Osteocyte (in vitro differentiated cells): ENCODE measurements at regions not wholly inside any gene's neighbourhood (a gene's known extent, or its start where the extent isn't known, plus 50 kb on each side); places are given as distances from the start of the nearest gene placed in this dataset.
"Not testable (repeated sequence)": the region's sequence is repeated elsewhere in the genome, so short reads cannot be mapped to it uniquely, and the experiment has no call there.

Source experiments
- DNase-seq: peaks from one replicate; pipeline ENCODE4 v3.0.0; 2021; ENCODE audit warnings: mixed read lengths; ENCODE audit not compliant: unreplicated experiment; ENCODE audit errors: extremely low spot score
- H3K27ac Mint-ChIP-seq: one replicate; pipeline ENCODE4 v1.8.0; 2021; ENCODE audit warnings: mild to moderate bottlenecking, mixed read lengths; ENCODE audit not compliant: unreplicated experiment
- H3K27me3 Mint-ChIP-seq: one replicate; pipeline ENCODE4 v1.8.0; 2021; ENCODE audit warnings: mixed read lengths; ENCODE audit not compliant: unreplicated experiment
- H3K36me3 Mint-ChIP-seq: one replicate; pipeline ENCODE4 v1.8.0; 2021; ENCODE audit warnings: mixed read lengths; ENCODE audit not compliant: unreplicated experiment
- H3K4me1 Mint-ChIP-seq: one replicate; pipeline ENCODE4 v1.8.0; 2021; ENCODE audit warnings: mixed read lengths; ENCODE audit not compliant: unreplicated experiment
- H3K4me3 Mint-ChIP-seq: one replicate; pipeline ENCODE4 v1.8.0; 2021; ENCODE audit warnings: mild to moderate bottlenecking, moderate library complexity, mixed read lengths; ENCODE audit not compliant: unreplicated experiment
- H3K9me3 Mint-ChIP-seq: one replicate; pipeline ENCODE4 v1.8.0; 2021; ENCODE audit warnings: mixed read lengths; ENCODE audit not compliant: unreplicated experiment
- TF ChIP-seq, protein P1 (sequence below): fragments of 200-600 bp; sonication (generic); IDR thresholded peaks from 2 replicates; pipeline ENCODE4 v1.5.0; 2021; ENCODE audit warnings: antibody characterized with exemption, mild to moderate bottlenecking, moderate library complexity

DNA sequence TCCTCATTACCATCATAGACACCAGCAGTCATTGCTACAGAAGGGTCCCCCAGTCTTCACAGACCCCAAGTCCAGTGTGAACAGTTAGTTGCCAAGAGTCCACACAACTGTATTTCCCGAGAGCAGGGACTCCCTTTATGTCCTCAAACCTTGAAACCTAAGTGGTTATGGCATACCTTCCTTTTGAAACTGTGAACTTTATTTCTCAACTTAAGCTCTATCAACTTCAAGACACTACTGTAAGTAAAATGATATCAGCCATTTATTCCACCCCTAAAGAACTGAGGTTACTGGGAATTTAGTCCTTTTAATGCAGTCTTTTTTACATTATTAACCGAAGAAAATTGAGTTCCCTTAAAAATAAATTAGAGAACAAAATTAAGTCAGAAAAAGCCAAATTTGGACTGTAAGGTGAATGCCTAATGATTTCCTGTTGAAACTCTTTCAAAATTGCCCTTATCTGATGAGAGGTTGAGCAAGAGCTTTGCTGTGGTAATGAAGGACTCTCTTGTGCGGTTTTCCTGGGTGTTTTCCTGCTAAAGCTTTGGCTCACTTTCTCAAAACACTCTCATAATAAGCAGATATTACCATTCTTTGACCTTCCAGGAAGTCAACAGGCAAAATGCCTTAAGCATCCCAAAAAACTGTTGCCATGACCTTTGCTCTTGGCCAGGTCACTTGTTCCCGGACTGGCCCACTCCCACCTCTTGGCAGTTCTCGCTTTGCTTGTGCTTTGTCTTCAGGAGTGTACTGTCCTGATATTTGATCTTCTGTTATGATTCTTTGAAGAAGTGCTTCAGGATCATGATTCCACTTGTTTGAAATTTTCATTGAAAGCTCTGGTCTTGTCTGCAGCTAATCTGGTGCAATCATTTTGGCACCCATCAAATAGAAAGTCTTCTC lies 765.4 kb upstream of the ANO3 start:
- TF ChIP-seq, protein P1, sequence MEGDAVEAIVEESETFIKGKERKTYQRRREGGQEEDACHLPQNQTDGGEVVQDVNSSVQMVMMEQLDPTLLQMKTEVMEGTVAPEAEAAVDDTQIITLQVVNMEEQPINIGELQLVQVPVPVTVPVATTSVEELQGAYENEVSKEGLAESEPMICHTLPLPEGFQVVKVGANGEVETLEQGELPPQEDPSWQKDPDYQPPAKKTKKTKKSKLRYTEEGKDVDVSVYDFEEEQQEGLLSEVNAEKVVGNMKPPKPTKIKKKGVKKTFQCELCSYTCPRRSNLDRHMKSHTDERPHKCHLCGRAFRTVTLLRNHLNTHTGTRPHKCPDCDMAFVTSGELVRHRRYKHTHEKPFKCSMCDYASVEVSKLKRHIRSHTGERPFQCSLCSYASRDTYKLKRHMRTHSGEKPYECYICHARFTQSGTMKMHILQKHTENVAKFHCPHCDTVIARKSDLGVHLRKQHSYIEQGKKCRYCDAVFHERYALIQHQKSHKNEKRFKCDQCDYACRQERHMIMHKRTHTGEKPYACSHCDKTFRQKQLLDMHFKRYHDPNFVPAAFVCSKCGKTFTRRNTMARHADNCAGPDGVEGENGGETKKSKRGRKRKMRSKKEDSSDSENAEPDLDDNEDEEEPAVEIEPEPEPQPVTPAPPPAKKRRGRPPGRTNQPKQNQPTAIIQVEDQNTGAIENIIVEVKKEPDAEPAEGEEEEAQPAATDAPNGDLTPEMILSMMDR: no peak
- Mint-ChIP-seq H3K36me3 (no peaks in the 10 kb centered on the region), H3K4me3 (no peak overlapping the region), H3K27ac (no peak overlapping the region), H3K27me3 (no peaks in the 10 kb centered on the region), H3K9me3 (no peaks in the 10 kb centered on the region), H3K4me1 (no peaks in the 10 kb centered on the region)
- DNase-seq: no peak

DNA sequence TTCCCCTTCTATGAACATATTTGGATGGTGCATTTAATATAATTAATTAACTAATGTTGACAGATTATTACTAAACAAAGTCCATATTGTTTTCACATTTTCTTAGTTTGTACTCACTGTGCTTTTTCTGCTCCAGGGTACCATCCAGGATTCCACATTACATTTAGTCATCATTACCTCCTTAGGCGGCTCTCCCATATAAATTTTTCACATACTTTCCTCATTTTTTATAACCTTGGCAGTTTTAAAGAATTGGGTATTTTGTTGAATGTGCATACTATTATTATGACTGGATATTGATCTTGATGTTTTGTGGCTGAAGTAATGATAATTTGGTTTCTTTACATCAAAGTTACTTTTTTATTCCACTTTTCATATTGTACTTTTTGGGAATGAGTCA lies 755.6 kb upstream of the ANO3 start:
- H3K27me3 Mint-ChIP-seq: no peaks in the 10 kb centered on the region
- no peak overlapping the region for H3K27ac Mint-ChIP-seq
- H3K9me3 Mint-ChIP-seq: no peaks in the 10 kb centered on the region
- H3K4me1 Mint-ChIP-seq: peaks cover 4% of the 10 kb centered on the region
- DNase-seq: no peak
- no peak overlapping the region for H3K4me3 Mint-ChIP-seq
- TF ChIP-seq, protein P1: no peak
- no peaks in the 10 kb centered on the region for H3K36me3 Mint-ChIP-seq

DNA sequence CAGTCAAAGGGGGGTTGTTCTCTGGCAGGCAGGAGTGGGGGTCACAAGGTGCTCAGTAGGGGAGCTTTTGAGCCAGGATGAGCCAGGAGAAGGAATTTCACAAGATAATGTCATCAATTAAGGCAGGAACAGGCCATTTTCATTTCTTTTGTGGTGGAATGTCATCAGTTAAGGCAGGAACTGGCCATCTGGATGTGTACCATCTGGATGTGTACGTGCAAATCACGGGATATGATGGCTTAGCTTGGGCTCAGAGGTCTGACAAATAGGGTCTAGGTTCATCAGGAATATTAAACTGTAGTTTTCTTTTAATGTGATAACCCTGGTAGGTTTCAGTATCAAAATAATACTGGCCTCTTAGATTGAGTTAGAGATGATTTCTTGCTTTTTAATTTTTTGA lies 752.4 kb upstream of the ANO3 start:
- not testable (repeated sequence) for H3K27ac Mint-ChIP-seq, H3K4me1 Mint-ChIP-seq, DNase-seq, H3K27me3 Mint-ChIP-seq, H3K4me3 Mint-ChIP-seq, H3K9me3 Mint-ChIP-seq, H3K36me3 Mint-ChIP-seq

DNA sequence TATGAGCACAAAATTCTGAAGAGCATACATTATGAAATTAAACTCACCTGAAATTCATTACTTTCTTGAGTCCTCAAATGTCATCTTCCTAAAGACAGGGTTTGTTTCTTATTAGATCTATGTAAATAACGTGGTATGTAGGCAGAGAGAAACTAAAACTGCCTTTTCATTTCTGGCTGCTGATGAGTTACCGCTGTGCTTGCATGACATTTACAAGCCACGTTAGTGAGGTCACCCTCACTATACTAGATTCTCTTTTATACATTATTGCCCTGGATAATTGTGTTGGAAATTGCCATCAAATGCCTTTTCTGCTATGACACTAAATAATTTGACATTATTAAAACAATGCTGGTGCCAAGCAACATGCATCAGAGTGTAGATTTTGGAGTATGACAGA lies 748.3 kb upstream of the ANO3 start:
- no peak for DNase-seq
- Mint-ChIP-seq H3K27ac (no peak overlapping the region), H3K36me3 (no peaks in the 10 kb centered on the region), H3K27me3 (no peaks in the 10 kb centered on the region), H3K4me1 (no peaks in the 10 kb centered on the region), H3K4me3 (no peak overlapping the region), H3K9me3 (no peaks in the 10 kb centered on the region)
- TF ChIP-seq, protein P1: no peak

DNA sequence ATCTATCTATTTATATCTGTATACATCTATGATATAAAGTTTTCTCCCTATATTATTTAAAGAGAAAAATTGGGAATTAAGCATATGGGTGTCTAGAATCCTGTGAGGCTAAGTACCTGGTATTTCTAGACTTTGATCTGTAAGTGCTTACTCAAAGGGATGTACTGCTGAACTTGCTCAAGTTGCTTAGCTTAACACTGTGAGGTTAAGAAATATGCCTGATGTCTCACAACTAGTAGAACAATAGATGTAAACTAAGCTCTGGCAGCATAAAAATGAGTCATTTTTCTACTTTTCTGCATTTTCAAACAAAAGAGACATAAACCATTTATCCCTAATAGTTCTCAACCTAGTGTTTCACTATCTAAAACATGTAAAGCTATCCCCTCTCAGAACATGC lies 744.4 kb upstream of the ANO3 start:
- no peaks in the 10 kb centered on the region for H3K27me3 Mint-ChIP-seq
- DNase-seq: no peak
- peaks cover 10% of the 10 kb centered on the region for H3K9me3 Mint-ChIP-seq
- TF ChIP-seq, protein P1: no peak
- H3K4me1 Mint-ChIP-seq: no peaks in the 10 kb centered on the region
- H3K27ac Mint-ChIP-seq: no peak overlapping the region
- no peaks in the 10 kb centered on the region for H3K36me3 Mint-ChIP-seq
- no peak overlapping the region for H3K4me3 Mint-ChIP-seq
